HEK293 (cell line): ENCODE measurements at regions not wholly inside any gene's neighbourhood (a gene's known extent, or its start where the extent isn't known, plus 50 kb on each side); places are given as distances from the start of the nearest gene placed in this dataset.

Experiments
- CTCF ChIP-seq: fragments of 450-650 bp; formaldehyde crosslinking; IDR thresholded peaks from 2 replicates; pipeline ENCODE4 v1.5.1; 2016; ENCODE audit warnings: missing biosample characterization, missing genetic modification characterization
- HOXD13 ChIP-seq: sonication (generic); formaldehyde crosslinking; IDR thresholded peaks from 2 replicates; pipeline ENCODE4 v1.8.0; 2022; ENCODE audit warnings: missing genetic modification reagents, borderline replicate concordance
- REPIN1 ChIP-seq: fragments of 450-650 bp; formaldehyde crosslinking; IDR thresholded peaks from 2 replicates; pipeline ENCODE4 v1.5.1; 2017; ENCODE audit warnings: missing biosample characterization, missing genetic modification characterization, low read depth
- TCF7L2 ChIP-seq: IDR thresholded peaks from 2 replicates; pipeline ENCODE4 v1.6.1; 2011; ENCODE audit warnings: low read depth, mild to moderate bottlenecking, inconsistent platforms, low read length, moderate library complexity, borderline replicate concordance
- ZBTB7A ChIP-seq: fragments of 450-650 bp; formaldehyde crosslinking; IDR thresholded peaks from 2 replicates; pipeline ENCODE4 v1.5.1; 2016; ENCODE audit warnings: low read depth, missing biosample characterization, missing genetic modification characterization
- ZNF174 ChIP-seq: fragments of 450-650 bp; formaldehyde crosslinking; IDR thresholded peaks from 2 replicates; pipeline ENCODE4 v1.5.0; 2017; ENCODE audit warnings: missing biosample characterization, mild to moderate bottlenecking, missing genetic modification characterization
- ZNF175 ChIP-seq: fragments of 450-650 bp; formaldehyde crosslinking; IDR thresholded peaks from 2 replicates; pipeline ENCODE4 v1.5.1; 2016; ENCODE audit warnings: missing biosample characterization, missing genetic modification characterization
- ZNF433 ChIP-seq: fragments of 450-650 bp; formaldehyde crosslinking; IDR thresholded peaks from 2 replicates; pipeline ENCODE4 v1.5.1; 2016; ENCODE audit warnings: missing biosample characterization, missing genetic modification characterization, low read depth
- ZNF510 ChIP-seq: fragments of 450-650 bp; formaldehyde crosslinking; IDR thresholded peaks from 2 replicates; pipeline ENCODE4 v1.5.1; 2018; ENCODE audit warnings: mild to moderate bottlenecking, missing genetic modification characterization, missing biosample characterization; ENCODE audit not compliant: insufficient replicate concordance
- ZNF768 ChIP-seq: fragments of 450-650 bp; formaldehyde crosslinking; IDR thresholded peaks from 2 replicates; pipeline ENCODE4 v1.5.1; 2018; ENCODE audit warnings: missing biosample characterization, mild to moderate bottlenecking, missing genetic modification characterization
- TF ChIP-seq, protein P1 (sequence below): fragments of 450-650 bp; formaldehyde crosslinking; IDR thresholded peaks from 2 replicates; pipeline ENCODE4 v1.5.1; 2016; ENCODE audit warnings: missing biosample characterization, missing genetic modification characterization

DNA sequence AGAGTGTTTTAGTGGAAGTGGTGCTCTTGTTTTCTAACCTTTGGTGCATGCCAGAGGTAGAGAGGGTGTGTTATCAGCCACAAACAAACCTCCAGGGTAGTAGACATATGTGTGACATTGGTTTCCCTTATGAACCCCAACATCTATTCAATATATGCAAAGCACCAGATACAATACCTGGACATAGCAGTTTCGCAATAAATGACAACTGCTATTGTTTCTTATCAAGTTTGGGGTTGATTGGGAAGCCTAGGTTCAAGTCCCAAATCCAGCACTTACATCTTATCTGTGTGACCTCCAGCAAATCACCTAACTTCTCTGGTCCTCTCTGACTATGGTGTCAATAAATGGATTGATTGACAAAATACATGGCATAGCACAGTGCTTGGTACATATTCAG, 169.4 kb upstream of the SERPINE2 start:
- TF ChIP-seq ZNF175 (tag by site-specific recombination) (no peak), TCF7L2 (no peak), ZNF174 (tag by site-specific recombination) (no peak), CTCF (tag by site-specific recombination) (no peak), ZNF510 (tag by site-specific recombination) (no peak), HOXD13 (CRISPR knock-in tag) (no peak), ZBTB7A (no peak), REPIN1 (tag by site-specific recombination) (no peak), ZNF433 (tag by site-specific recombination) (no peak), ZNF768 (tag by site-specific recombination) (no peak)
- TF ChIP-seq, protein P1, sequence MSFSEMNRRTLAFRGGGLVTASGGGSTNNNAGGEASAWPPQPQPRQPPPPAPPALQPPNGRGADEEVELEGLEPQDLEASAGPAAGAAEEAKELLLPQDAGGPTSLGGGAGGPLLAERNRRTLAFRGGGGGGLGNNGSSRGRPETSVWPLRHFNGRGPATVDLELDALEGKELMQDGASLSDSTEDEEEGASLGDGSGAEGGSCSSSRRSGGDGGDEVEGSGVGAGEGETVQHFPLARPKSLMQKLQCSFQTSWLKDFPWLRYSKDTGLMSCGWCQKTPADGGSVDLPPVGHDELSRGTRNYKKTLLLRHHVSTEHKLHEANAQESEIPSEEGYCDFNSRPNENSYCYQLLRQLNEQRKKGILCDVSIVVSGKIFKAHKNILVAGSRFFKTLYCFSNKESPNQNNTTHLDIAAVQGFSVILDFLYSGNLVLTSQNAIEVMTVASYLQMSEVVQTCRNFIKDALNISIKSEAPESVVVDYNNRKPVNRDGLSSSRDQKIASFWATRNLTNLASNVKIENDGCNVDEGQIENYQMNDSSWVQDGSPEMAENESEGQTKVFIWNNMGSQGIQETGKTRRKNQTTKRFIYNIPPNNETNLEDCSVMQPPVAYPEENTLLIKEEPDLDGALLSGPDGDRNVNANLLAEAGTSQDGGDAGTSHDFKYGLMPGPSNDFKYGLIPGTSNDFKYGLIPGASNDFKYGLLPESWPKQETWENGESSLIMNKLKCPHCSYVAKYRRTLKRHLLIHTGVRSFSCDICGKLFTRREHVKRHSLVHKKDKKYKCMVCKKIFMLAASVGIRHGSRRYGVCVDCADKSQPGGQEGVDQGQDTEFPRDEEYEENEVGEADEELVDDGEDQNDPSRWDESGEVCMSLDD: no peak
